DOHH2 (cell line): ENCODE measurements at regions not wholly inside any gene's neighbourhood (a gene's known extent, or its start where the extent isn't known, plus 50 kb on each side); places are given as distances from the start of the nearest gene placed in this dataset.

Experiments
- H3F3A ChIP-seq: fragments of 200-600 bp; sonication (generic), shearing (Covaris generic); 2 replicates; pipeline ENCODE4 v1.6.0; 2016; ENCODE audit warnings: antibody characterized with exemption, mild to moderate bottlenecking; ENCODE audit not compliant: control insufficient read depth, insufficient read depth
- H3K27ac ChIP-seq: fragments of 200-600 bp; sonication (generic); 2 replicates; pipeline ENCODE4 v1.5.1; 2014; ENCODE audit warnings: low read depth, mild to moderate bottlenecking, low read length, moderate library complexity
- H3K27me3 ChIP-seq: fragments of 200-600 bp; sonication (generic); 2 replicates; pipeline ENCODE4 v1.6.1; 2014; ENCODE audit warnings: mild to moderate bottlenecking, low read length, mixed read lengths; ENCODE audit not compliant: control insufficient read depth
- H3K36me3 ChIP-seq: fragments of 200-600 bp; sonication (generic); 2 replicates; pipeline ENCODE4 v1.6.1; 2014; ENCODE audit warnings: mild to moderate bottlenecking, low read length, moderate library complexity, mixed read lengths; ENCODE audit not compliant: control insufficient read depth
- H3K4me1 ChIP-seq: fragments of 200-600 bp; sonication (generic); 2 replicates; pipeline ENCODE4 v1.6.1; 2014; ENCODE audit warnings: mild to moderate bottlenecking, low read length, mixed read lengths; ENCODE audit not compliant: control insufficient read depth
- H3K4me2 ChIP-seq: fragments of 200-600 bp; sonication (generic); 2 replicates; pipeline ENCODE4 v1.6.0; 2014; ENCODE audit warnings: mild to moderate bottlenecking, low read length, moderate library complexity
- H3K4me3 ChIP-seq: fragments of 200-600 bp; sonication (generic); 2 replicates; pipeline ENCODE4 v1.5.1; 2014; ENCODE audit warnings: mild to moderate bottlenecking, low read length, mixed read lengths
- H3K79me2 ChIP-seq: fragments of 200-600 bp; sonication (generic); 2 replicates; pipeline ENCODE4 v1.6.1; 2014; ENCODE audit warnings: mild to moderate bottlenecking, low read length, mixed read lengths; ENCODE audit not compliant: control insufficient read depth
- H3K9me2 ChIP-seq: fragments of 200-600 bp; sonication (generic); replicated peaks from 2 replicates; pipeline ENCODE4 v1.6.1; 2014; ENCODE audit warnings: mild to moderate bottlenecking, low read length, mixed read lengths; ENCODE audit not compliant: control insufficient read depth
- H3K9me3 ChIP-seq: fragments of 200-600 bp; sonication (generic); 2 replicates; pipeline ENCODE4 v1.6.1; 2014; ENCODE audit warnings: antibody characterized with exemption, low read length, mixed read lengths; ENCODE audit not compliant: control insufficient read depth, insufficient read depth
- H4K20me1 ChIP-seq: fragments of 200-600 bp; sonication (generic); 2 replicates; pipeline ENCODE4 v1.6.0; 2014; ENCODE audit warnings: low read depth, mild to moderate bottlenecking, antibody characterized with exemption, low read length, moderate library complexity; ENCODE audit not compliant: control insufficient read depth, insufficient read depth
- EZH2phosphoT487 ChIP-seq: fragments of 200-600 bp; sonication (generic); IDR thresholded peaks from 2 replicates; pipeline ENCODE4 v1.6.1; 2017; ENCODE audit warnings: borderline replicate concordance, mild to moderate bottlenecking, antibody characterized with exemption, low read length, moderate library complexity, mixed read lengths
- TF ChIP-seq, protein P1 (sequence below): fragments of 200-600 bp; sonication (generic); IDR thresholded peaks from one replicate; pipeline ENCODE4 v1.5.1; 2014; ENCODE audit warnings: antibody characterized with exemption, mild to moderate bottlenecking, low read depth, low read length; ENCODE audit not compliant: poor library complexity, severe bottlenecking

DNA sequence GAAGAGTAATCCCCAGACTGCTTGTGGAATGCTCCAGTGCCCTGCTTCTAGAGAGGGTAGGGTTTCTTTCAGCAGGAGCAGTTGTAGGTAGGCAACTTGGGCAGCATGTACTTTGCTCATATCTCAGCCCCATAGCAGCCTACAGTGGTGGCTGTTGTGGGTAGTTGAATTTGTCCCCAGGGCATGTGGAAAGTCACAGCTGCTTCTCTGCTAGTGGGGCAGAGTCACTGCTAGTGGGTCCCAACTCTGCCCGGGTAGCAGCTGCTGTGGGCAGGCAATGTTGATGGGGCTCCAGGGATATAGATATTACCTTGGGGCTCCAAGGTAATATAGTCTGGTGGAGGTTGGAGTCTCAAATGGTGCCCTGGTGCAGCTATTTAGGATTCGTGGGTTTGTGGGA is 174.5 kb downstream of the OTOL1 start:
- Histone ChIP-seq H3K9me2 (no peaks in the 10 kb centered on the region), H3K27me3 (no peaks in the 10 kb centered on the region), H3K4me1 (no peaks in the 10 kb centered on the region), H4K20me1 (no peaks in the 10 kb centered on the region), H3K4me3 (no peak overlapping the region), H3K9me3 (peaks cover 4% of the 10 kb centered on the region; the same call in 1 of the 2 replicates), H3K27ac (no peak overlapping the region), H3K79me2 (no peaks in the 10 kb centered on the region), H3F3A (no peaks in the 10 kb centered on the region), H3K36me3 (no peaks in the 10 kb centered on the region), H3K4me2 (no peak overlapping the region)
- TF ChIP-seq EZH2phosphoT487, result no peak
- TF ChIP-seq, protein P1, sequence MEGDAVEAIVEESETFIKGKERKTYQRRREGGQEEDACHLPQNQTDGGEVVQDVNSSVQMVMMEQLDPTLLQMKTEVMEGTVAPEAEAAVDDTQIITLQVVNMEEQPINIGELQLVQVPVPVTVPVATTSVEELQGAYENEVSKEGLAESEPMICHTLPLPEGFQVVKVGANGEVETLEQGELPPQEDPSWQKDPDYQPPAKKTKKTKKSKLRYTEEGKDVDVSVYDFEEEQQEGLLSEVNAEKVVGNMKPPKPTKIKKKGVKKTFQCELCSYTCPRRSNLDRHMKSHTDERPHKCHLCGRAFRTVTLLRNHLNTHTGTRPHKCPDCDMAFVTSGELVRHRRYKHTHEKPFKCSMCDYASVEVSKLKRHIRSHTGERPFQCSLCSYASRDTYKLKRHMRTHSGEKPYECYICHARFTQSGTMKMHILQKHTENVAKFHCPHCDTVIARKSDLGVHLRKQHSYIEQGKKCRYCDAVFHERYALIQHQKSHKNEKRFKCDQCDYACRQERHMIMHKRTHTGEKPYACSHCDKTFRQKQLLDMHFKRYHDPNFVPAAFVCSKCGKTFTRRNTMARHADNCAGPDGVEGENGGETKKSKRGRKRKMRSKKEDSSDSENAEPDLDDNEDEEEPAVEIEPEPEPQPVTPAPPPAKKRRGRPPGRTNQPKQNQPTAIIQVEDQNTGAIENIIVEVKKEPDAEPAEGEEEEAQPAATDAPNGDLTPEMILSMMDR, result no peak

DNA sequence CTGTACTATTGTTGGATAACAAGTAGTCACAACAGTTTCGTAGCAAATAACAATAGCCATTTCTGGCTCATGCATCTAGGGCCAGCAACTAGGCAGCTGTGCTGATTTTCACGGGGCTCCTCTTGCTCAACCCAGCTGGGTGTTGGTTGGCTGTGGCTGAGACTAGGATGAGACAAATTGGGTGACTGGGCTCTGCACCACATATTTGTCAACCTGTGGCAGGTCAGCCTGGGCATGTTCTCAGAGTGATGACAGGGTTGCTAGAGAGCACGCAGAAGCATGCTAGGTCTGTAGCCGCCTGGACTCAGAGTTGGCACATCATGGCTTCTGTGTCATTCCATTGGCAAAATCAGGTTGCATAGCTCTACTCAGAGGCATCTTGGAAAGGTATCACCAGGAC is 175.9 kb downstream of the OTOL1 start:
- Histone ChIP-seq H3K36me3 (no peaks in the 10 kb centered on the region), H3K4me2 (no peak overlapping the region), H3K27me3 (no peaks in the 10 kb centered on the region), H3K9me3 (peaks cover 4% of the 10 kb centered on the region; the same call in 1 of the 2 replicates), H3K4me1 (no peaks in the 10 kb centered on the region), H3K79me2 (no peaks in the 10 kb centered on the region), H3K27ac (no peak overlapping the region), H3K9me2 (no peaks in the 10 kb centered on the region), H3F3A (no peaks in the 10 kb centered on the region), H4K20me1 (no peaks in the 10 kb centered on the region), H3K4me3 (no peak overlapping the region)
- TF ChIP-seq EZH2phosphoT487, result no peak
- TF ChIP-seq, protein P1, result no peak

DNA sequence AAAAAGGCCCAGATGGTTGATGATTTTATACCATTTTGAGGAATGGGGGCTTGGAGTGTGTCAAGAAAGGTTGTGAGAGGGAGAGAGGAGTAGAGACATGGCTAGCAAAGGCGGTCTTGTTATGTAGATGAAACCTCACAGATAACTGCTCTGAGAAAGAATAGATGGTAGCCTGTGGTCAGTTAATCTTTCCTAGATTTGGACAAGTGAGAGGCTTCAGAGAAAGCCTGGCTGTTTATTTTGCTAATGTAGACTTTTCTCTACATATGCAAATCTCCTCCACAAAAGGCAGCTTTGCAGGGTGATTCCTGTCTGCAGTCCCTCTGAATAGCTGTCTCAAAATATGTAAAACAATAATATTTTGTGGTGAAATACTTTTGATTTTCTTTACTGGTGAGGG is 177.3 kb downstream of the OTOL1 start:
- TF ChIP-seq, protein P1, result no peak
- no peak for TF ChIP-seq EZH2phosphoT487
- H3K27ac ChIP-seq, result no peak overlapping the region
- H3K9me3 ChIP-seq, result peaks cover 4% of the 10 kb centered on the region; the same call in 1 of the 2 replicates

More for the DNA sequence above, 177.3 kb downstream of the OTOL1 start:
- Histone ChIP-seq H3K27me3 (no peaks in the 10 kb centered on the region), H3K4me2 (no peak overlapping the region), H3K36me3 (no peaks in the 10 kb centered on the region), H3K4me1 (no peaks in the 10 kb centered on the region), H4K20me1 (no peaks in the 10 kb centered on the region), H3K79me2 (no peaks in the 10 kb centered on the region), H3K4me3 (no peak overlapping the region), H3F3A (no peaks in the 10 kb centered on the region), H3K9me2 (no peaks in the 10 kb centered on the region)
